ENCODE measurements at regions not wholly inside any gene's neighbourhood (a gene's known extent, or its start where the extent isn't known, plus 50 kb on each side); places are given as distances from the start of the nearest gene placed in this dataset.
A peak's percentile ranks its signal among the peaks of the same experiment; 100 is the strongest.

- Mint-ChIP-seq H3K4me1 (peaks cover 13% of the 10 kb centered on the region), H3K4me3 (no peak overlapping the region)
- no peak for TF ChIP-seq CTCF (IDR thresholded peaks at IDR 0.05; ENCODE audit: unreplicated experiment in 3 of 3)
These were observed 136.9 kb downstream of the SLC38A1 start for GRCh38 chr12:46131732-46132469.

GRCh38 chr12:46127656-46128055, 137.3 kb upstream of the SCAF11 start:
- Mint-ChIP-seq H3K4me1 (peaks cover 8% of the 10 kb centered on the region), H3K27ac (no peak overlapping the region), H3K36me3 (ENCODE audit: low read depth) (no peaks in the 10 kb centered on the region), H3K4me3 (no peak overlapping the region), H3K9me3 (no peaks in the 10 kb centered on the region), H3K27me3 (ENCODE audit: low read depth) (no peaks in the 10 kb centered on the region)
- TF ChIP-seq CTCF (IDR thresholded peaks at IDR 0.05; ENCODE audit: unreplicated experiment in 3 of 3) = no peak

More at GRCh38 chr12:46131732-46132469, 136.9 kb downstream of the SLC38A1 start:
- H3K27ac Mint-ChIP-seq = no peak overlapping the region
- H3K9me3 Mint-ChIP-seq = no peaks in the 10 kb centered on the region
- H3K27me3 Mint-ChIP-seq (ENCODE audit: low read depth) = peaks cover 3% of the 10 kb centered on the region
- H3K36me3 Mint-ChIP-seq (ENCODE audit: low read depth) = no peaks in the 10 kb centered on the region

- no peak for TF ChIP-seq CTCF (IDR thresholded peaks at IDR 0.05; ENCODE audit: unreplicated experiment in 3 of 3)
- H3K4me3 Mint-ChIP-seq = no peak overlapping the region
- no peaks in the 10 kb centered on the region for H3K36me3 Mint-ChIP-seq (ENCODE audit: low read depth)
- H3K4me1 Mint-ChIP-seq = peaks cover 8% of the 10 kb centered on the region
- no peaks in the 10 kb centered on the region for H3K9me3 Mint-ChIP-seq
- no peaks in the 10 kb centered on the region for H3K27me3 Mint-ChIP-seq (ENCODE audit: low read depth)
- H3K27ac Mint-ChIP-seq = no peak overlapping the region
These were observed 135.8 kb upstream of the SCAF11 start for GRCh38 chr12:46126050-46126727.

- TF ChIP-seq CTCF (IDR thresholded peaks at IDR 0.05; ENCODE audit: unreplicated experiment in 3 of 3) = peak; percentile 53 to 65 (median 59)
- Mint-ChIP-seq H3K27ac (peak overlapping the region in 2 of 3 experiments; percentile 7 to 13), H3K4me3 (peak overlapping the region; percentile 4 to 62 (median 39)), H3K36me3 (ENCODE audit: low read depth) (no peaks in the 10 kb centered on the region), H3K4me1 (peaks cover 8% of the 10 kb centered on the region), H3K27me3 (ENCODE audit: low read depth) (no peaks in the 10 kb centered on the region), H3K9me3 (no peaks in the 10 kb centered on the region)
These were observed 134.7 kb upstream of the SCAF11 start for GRCh38 chr12:46124848-46125619.

GRCh38 chr12:46124132-46124847, 133.9 kb upstream of the SCAF11 start:
- H3K4me1 Mint-ChIP-seq = peaks cover 8% of the 10 kb centered on the region
- no peak overlapping the region for H3K4me3 Mint-ChIP-seq
- peak overlapping the region in 2 of 3 experiments; percentile 7 to 13 for H3K27ac Mint-ChIP-seq
- no peaks in the 10 kb centered on the region for H3K36me3 Mint-ChIP-seq (ENCODE audit: low read depth)
- H3K9me3 Mint-ChIP-seq = no peaks in the 10 kb centered on the region
- no peaks in the 10 kb centered on the region for H3K27me3 Mint-ChIP-seq (ENCODE audit: low read depth)
- TF ChIP-seq CTCF (IDR thresholded peaks at IDR 0.05; ENCODE audit: unreplicated experiment in 3 of 3) = no peak

Measured in nephron (organoid).